RWPE2 (cell line): ENCODE measurements at regions not wholly inside any gene's neighbourhood (a gene's known extent, or its start where the extent isn't known, plus 50 kb on each side); places are given as distances from the start of the nearest gene placed in this dataset.
"Not testable (repeated sequence)": the region's sequence is repeated elsewhere in the genome, so short reads cannot be mapped to it uniquely, and the experiment has no call there.

Experiments
- ATAC-seq: fragments of 200-7000 bp; cut with Tn5 transposase; 3 replicates; pipeline ENCODE4 v1.9.1; 2021; ENCODE audit warnings: low read depth
- DNase-seq: peaks from one replicate; pipeline ENCODE4 v3.0.0-alpha.2; 2020; ENCODE audit warnings: low spot score
- H3K27ac ChIP-seq: fragments of 450-650 bp; 2 replicates; pipeline ENCODE4 v1.5.1; 2017; ENCODE audit warnings: mild to moderate bottlenecking; ENCODE audit not compliant: poor library complexity, severe bottlenecking
- H3K27me3 ChIP-seq: fragments of 250-450 bp; sonication (Bioruptor Pico); 2 replicates; pipeline ENCODE4 v1.5.1; 2021; ENCODE audit warnings: mild to moderate bottlenecking, moderate library complexity; ENCODE audit not compliant: insufficient read depth, poor library complexity, severe bottlenecking
- H3K36me3 ChIP-seq: fragments of 250-450 bp; sonication (Bioruptor Pico); 2 replicates; pipeline ENCODE4 v1.5.1; 2020; ENCODE audit warnings: low read depth, mild to moderate bottlenecking, moderate library complexity
- H3K4me1 ChIP-seq: fragments of 250-450 bp; sonication (Bioruptor Pico); 2 replicates; pipeline ENCODE4 v1.5.1; 2021; ENCODE audit warnings: mild to moderate bottlenecking, moderate library complexity; ENCODE audit not compliant: insufficient read depth, poor library complexity, severe bottlenecking
- H3K4me3 ChIP-seq: fragments of 250-450 bp; sonication (Bioruptor Pico); 2 replicates; pipeline ENCODE4 v1.5.1; 2021; ENCODE audit warnings: mild to moderate bottlenecking, moderate library complexity; ENCODE audit not compliant: severe bottlenecking
- H3K9me3 ChIP-seq: fragments of 250-450 bp; sonication (Bioruptor Pico); 2 replicates; pipeline ENCODE4 v1.5.1; 2021; ENCODE audit warnings: mild to moderate bottlenecking, moderate library complexity; ENCODE audit not compliant: severe bottlenecking
- TF ChIP-seq, protein P1 (sequence below): fragments of 450-650 bp; IDR thresholded peaks from one replicate; pipeline ENCODE4 v1.5.1; 2017; ENCODE audit warnings: mild to moderate bottlenecking, moderate library complexity; ENCODE audit not compliant: poor library complexity, severe bottlenecking

- TF ChIP-seq, protein P1, sequence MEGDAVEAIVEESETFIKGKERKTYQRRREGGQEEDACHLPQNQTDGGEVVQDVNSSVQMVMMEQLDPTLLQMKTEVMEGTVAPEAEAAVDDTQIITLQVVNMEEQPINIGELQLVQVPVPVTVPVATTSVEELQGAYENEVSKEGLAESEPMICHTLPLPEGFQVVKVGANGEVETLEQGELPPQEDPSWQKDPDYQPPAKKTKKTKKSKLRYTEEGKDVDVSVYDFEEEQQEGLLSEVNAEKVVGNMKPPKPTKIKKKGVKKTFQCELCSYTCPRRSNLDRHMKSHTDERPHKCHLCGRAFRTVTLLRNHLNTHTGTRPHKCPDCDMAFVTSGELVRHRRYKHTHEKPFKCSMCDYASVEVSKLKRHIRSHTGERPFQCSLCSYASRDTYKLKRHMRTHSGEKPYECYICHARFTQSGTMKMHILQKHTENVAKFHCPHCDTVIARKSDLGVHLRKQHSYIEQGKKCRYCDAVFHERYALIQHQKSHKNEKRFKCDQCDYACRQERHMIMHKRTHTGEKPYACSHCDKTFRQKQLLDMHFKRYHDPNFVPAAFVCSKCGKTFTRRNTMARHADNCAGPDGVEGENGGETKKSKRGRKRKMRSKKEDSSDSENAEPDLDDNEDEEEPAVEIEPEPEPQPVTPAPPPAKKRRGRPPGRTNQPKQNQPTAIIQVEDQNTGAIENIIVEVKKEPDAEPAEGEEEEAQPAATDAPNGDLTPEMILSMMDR: no peak
- H3K27me3 ChIP-seq: no peaks in the 10 kb centered on the region
- H3K9me3 ChIP-seq: no peaks in the 10 kb centered on the region
- no peak overlapping the region for H3K27ac ChIP-seq
- no peak for ATAC-seq
- no peak overlapping the region for H3K4me3 ChIP-seq
- no peak for DNase-seq
- H3K36me3 ChIP-seq: no peaks in the 10 kb centered on the region
- no peaks in the 10 kb centered on the region for H3K4me1 ChIP-seq
Measured at GRCh38 chr4:28482580-28483270, 1622.1 kb downstream of the STIM2 start.

DNA sequence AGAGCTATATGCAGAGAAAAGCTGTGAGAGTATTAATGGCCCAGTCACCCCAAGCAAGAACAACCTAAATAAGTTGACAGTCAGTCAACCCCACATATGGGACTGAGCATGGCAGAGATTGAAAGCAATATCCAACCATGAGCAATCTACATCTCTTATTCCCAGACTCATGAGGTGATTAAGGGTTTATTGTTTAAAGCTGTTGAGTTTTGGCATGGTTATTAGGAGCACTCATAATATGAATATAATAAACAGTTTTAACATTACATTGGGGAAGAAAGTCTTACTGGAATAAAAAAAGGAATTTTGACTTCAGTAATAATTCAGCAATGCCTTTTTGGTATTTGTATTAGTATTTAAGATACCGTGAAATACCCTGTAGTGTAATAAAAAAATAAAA lies 1627.4 kb downstream of the STIM2 start:
- no peaks in the 10 kb centered on the region for H3K4me1 ChIP-seq
- H3K36me3 ChIP-seq: no peaks in the 10 kb centered on the region
- H3K9me3 ChIP-seq: no peaks in the 10 kb centered on the region
- H3K27ac ChIP-seq: no peak overlapping the region
- TF ChIP-seq, protein P1: no peak
- H3K27me3 ChIP-seq: no peaks in the 10 kb centered on the region
- DNase-seq (no peak), ATAC-seq (no peak)
- H3K4me3 ChIP-seq: no peak overlapping the region

GRCh38 chr4:28490669-28491068 lies 1630.0 kb downstream of the STIM2 start:
- Histone ChIP-seq H3K36me3 (no peaks in the 10 kb centered on the region), H3K4me3 (no peak overlapping the region), H3K9me3 (no peaks in the 10 kb centered on the region), H3K27me3 (no peaks in the 10 kb centered on the region), H3K4me1 (no peaks in the 10 kb centered on the region), H3K27ac (no peak overlapping the region)
- ATAC-seq: no peak
- TF ChIP-seq, protein P1: no peak
- no peak for DNase-seq

DNA sequence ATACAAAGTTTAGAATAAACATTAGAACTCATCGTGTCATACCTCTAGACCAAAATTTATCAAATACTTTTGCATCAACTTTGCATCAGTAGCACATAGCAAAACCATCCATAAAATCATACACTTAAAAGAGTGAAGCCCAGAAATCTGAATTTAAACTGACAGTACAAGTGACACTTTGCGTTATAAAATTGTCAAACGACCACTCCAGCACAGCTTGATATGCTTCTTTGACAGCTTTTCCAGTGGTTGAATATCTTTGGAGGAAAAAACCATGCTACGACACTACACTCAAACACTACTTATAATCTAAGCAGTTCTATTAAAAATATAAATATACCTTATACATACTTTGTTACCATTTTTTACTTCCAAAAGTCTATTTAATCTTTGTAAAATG lies 1644.4 kb downstream of the STIM2 start:
- no peak for DNase-seq
- TF ChIP-seq, protein P1: no peak
- no peak for ATAC-seq
- Histone ChIP-seq H3K4me1 (no peaks in the 10 kb centered on the region), H3K27me3 (no peaks in the 10 kb centered on the region), H3K9me3 (no peaks in the 10 kb centered on the region), H3K4me3 (no peak overlapping the region), H3K27ac (no peak overlapping the region), H3K36me3 (no peaks in the 10 kb centered on the region)

- H3K27ac ChIP-seq: no peak overlapping the region
- no peak for ATAC-seq
- H3K4me3 ChIP-seq: no peak overlapping the region
- no peaks in the 10 kb centered on the region for H3K27me3 ChIP-seq
- no peaks in the 10 kb centered on the region for H3K36me3 ChIP-seq
- DNase-seq: no peak
- H3K4me1 ChIP-seq: no peaks in the 10 kb centered on the region
- TF ChIP-seq, protein P1: no peak
- H3K9me3 ChIP-seq: no peaks in the 10 kb centered on the region
Measured at GRCh38 chr4:28508636-28509035, 1648.0 kb downstream of the STIM2 start.

- ATAC-seq, H3K4me1 ChIP-seq, H3K9me3 ChIP-seq, H3K27ac ChIP-seq, H3K4me3 ChIP-seq, H3K27me3 ChIP-seq, H3K36me3 ChIP-seq, DNase-seq: not testable (repeated sequence)
Measured at GRCh38 chr4:28514766-28515165, 1654.1 kb downstream of the STIM2 start.
